22Rv1 (cell line): ENCODE measurements at regions not wholly inside any gene's neighbourhood (a gene's known extent, or its start where the extent isn't known, plus 50 kb on each side); places are given as distances from the start of the nearest gene placed in this dataset.

Source experiments
- H3K27ac ChIP-seq: fragments of 450-650 bp; 2 replicates; pipeline ENCODE4 v1.5.1; 2017
- ZFX ChIP-seq: fragments of 450-650 bp; IDR thresholded peaks from 2 replicates; pipeline ENCODE4 v1.6.1; 2017; ENCODE audit warnings: antibody characterized with exemption, borderline replicate concordance
- TF ChIP-seq, protein P1 (sequence below): fragments of 450-650 bp; IDR thresholded peaks from 2 replicates; pipeline ENCODE4 v1.5.1; 2017; ENCODE audit warnings: mild to moderate bottlenecking

DNA sequence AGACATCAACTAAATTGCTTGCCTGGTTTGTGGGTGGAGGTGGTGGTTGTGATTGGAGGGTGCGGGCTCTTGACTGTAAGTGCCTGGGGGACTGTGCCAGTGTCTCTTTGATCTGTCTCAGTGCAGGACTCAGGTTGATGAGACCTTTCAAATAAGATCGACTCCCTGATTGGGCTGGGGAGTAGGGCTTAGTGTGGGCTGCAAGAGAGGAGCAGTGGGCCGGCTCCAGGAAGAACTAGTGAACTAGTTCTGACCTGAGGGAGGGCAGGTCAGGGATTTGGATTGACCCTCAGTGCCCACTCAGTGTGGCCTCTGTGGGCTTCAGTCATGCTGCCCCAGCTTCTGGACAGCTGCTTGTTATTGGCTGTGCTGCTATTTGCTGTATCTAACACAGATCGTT lies 130.6 kb upstream of the CACNA1E start:
- no peak for TF ChIP-seq ZFX
- TF ChIP-seq, protein P1, sequence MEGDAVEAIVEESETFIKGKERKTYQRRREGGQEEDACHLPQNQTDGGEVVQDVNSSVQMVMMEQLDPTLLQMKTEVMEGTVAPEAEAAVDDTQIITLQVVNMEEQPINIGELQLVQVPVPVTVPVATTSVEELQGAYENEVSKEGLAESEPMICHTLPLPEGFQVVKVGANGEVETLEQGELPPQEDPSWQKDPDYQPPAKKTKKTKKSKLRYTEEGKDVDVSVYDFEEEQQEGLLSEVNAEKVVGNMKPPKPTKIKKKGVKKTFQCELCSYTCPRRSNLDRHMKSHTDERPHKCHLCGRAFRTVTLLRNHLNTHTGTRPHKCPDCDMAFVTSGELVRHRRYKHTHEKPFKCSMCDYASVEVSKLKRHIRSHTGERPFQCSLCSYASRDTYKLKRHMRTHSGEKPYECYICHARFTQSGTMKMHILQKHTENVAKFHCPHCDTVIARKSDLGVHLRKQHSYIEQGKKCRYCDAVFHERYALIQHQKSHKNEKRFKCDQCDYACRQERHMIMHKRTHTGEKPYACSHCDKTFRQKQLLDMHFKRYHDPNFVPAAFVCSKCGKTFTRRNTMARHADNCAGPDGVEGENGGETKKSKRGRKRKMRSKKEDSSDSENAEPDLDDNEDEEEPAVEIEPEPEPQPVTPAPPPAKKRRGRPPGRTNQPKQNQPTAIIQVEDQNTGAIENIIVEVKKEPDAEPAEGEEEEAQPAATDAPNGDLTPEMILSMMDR = no peak
- H3K27ac ChIP-seq = no peak overlapping the region

DNA sequence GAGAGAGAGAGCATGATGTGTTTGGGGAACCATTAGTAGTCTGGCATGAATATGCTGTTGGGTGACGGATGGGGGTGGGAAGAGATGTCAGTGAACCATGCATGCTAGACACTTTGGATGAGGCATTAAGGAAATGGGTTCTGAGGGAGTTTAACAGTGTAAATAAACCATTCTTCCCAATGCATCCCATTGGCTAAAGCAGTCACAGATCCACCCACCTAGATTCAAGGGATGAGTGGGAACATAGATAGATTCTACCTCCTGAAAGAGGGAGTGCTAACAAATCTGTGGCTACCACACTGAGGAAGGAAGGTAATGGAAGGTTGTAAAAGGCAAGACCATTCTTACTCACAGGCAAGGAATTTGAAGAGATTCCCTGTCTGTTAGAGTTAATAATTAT lies 129.8 kb upstream of the CACNA1E start:
- no peak for TF ChIP-seq ZFX
- TF ChIP-seq, protein P1 = no peak
- no peak overlapping the region for H3K27ac ChIP-seq

DNA sequence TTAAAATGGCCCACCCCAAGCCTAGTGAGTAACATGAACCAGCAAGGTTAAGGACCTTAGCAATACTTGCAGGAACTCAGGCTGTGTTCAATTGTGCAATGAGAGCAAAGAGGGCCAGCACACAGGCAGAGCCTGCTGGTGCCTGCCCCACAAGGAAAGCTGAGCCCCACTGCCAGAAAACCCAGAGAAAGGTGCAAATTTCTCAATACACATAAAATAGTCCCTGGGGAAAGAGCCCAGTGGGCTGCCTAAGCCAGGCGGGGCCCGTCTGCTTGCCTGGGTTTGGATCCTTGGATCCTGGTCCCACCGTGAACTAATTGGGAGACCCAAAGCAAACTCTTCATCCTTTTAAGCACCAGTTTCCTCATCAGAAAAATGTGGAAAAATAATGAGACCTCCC lies 128.5 kb upstream of the CACNA1E start:
- no peak overlapping the region for H3K27ac ChIP-seq
- TF ChIP-seq, protein P1 = no peak
- TF ChIP-seq ZFX = no peak

DNA sequence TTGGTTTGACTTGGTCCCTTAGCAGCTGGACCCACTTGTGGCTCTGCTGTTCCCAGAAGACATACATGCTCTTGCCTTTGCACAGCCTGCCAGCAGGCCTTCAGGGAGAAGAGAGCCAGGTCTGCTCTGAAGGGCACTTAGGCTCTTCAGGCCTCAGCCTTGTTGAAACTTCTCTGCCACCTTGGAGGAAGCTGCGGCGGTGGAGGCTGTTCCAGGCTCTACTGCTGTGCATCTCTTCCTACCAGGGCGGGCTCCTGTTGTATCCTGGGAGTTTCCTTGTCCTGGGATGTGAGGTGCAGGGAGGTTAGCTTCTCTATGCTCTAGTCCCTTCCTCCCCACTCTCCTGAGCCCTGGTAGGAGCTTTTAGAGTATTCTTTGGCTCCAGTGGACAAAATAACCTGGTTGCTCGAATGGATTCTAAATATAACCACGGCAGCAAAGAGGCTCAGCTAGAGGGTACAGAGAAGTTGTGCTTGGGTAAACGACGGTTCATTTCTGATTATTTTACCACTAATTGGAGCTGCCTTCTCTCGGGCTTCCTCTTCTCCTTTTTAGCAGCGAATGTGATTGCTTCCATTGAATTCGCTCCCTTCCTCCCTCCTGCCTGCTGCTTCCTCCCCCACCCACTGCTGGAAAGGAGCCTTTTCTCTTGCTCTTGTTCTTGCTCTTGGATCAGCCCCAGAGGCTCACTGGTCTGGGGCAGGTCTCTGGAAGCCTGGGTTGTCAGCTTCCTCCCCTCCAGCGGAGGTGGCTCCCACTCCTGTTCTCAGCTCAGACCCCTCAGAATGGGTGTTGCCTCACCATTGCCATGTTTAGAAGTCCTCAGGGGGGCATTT lies 126.6 kb upstream of the CACNA1E start:
- H3K27ac ChIP-seq = no peak overlapping the region
- TF ChIP-seq, protein P1 = no peak
- no peak for TF ChIP-seq ZFX

DNA sequence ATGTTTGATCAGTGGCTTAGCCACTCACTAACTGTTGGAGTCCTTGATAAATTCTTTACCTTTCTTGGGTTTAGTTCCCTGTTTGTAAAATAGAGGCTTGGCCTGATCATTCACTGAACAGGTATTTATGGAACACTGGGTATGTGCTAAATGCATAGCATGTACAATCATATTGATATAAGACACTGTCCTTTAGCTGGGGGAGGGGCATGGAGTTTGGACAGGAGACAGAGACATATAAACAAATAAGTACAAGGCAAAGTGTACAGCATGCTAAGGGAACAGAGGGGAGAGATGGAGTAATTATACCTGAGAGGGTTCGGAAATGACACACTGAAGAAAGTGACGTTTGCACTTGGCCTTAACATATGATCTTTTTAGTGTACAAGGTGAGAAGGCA lies 124.3 kb upstream of the CACNA1E start:
- no peak overlapping the region for H3K27ac ChIP-seq
- TF ChIP-seq, protein P1 = no peak
- TF ChIP-seq ZFX = no peak

DNA sequence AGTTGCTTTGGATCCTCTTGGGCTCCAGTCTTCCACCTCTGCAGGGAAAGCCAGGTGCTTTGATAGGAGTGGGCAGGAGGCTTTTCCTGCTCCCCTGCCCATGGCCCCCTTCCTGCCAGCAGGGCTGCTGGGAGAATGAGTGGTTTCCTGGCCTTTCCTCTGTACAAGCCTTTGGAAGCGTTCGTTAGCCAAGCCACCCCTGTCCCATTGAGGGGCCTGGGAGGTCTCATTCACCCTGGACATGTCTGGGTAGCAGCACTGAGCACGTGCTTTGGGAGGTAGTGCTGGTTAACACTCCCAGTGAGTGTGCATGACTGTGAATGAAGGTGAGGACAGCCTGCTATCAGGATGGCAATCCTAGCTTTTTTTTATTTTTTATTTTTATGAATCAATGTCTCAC lies 118.5 kb upstream of the CACNA1E start:
- TF ChIP-seq, protein P1 = no peak
- TF ChIP-seq ZFX = no peak
- no peak overlapping the region for H3K27ac ChIP-seq

DNA sequence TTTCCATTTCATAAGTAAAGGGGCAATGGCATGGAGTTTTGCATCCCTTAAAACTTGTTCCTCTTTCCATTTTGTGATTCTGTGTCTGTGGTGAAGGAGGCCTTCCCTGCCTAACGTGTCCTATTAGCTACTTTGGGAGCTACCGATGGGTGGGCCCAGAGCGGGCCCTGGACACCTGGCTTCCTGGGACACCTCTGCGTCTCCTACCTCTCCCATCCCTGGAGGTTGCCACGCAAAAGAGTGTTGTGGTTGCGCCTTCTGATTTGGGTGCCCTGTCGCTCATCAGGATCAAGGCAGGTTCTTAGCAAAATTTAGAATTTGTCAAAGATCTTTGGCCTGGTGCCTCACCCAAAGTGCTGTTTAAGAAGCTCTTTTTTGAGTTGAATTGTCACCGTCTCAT lies 116.4 kb upstream of the CACNA1E start:
- TF ChIP-seq ZFX = no peak
- TF ChIP-seq, protein P1 = no peak
- no peak overlapping the region for H3K27ac ChIP-seq
